ENCODE measurements at regions not wholly inside any gene's neighbourhood (a gene's known extent, or its start where the extent isn't known, plus 50 kb on each side); places are given as distances from the start of the nearest gene placed in this dataset.

DNA sequence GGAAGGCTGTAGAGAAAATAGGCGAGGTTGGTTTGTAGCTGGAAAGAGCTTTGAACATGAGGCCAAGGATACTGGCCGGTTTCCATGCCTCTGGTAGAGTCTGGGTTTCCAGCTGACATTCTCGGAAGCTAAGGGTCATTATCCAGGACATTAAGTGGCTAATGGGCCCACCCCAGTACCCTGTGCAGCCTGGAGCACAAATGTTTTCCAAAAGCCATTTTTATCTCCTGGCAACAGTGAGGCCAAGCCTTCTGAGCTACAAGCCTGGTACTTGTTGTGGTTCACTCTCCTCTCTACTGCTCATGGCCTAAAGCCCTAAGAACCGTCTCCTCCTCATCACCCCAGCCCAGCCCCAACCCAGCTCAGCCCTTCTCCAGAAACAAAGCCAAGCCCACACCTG, 122.9 kb downstream of the DMRTA2 start:
- intact Hi-C loops (cut with micrococcal nuclease) (no loop called here), dilution Hi-C loops (cut with MboI; ENCODE audit: extremely low pct_ligation_motif_present, low sequenced_read_pairs) (no loop called here)
- TF ChIP-seq MYC (IDR thresholded peaks at IDR 0.05; ENCODE audit: low read depth, low read length) (no peak), GATA2 (IDR thresholded peaks at IDR 0.05; ENCODE audit: insufficient read depth, insufficient read length, low read depth, low read length) (no peak), EZH2 (IDR thresholded peaks at IDR 0.05; ENCODE audit: borderline replicate concordance, low read depth, low read length, severe bottlenecking) (no peak), FOS (IDR thresholded peaks at IDR 0.05; ENCODE audit: borderline replicate concordance, insufficient read depth, low read length) (no peak), POLR2AphosphoS5 (IDR thresholded peaks at IDR 0.05; ENCODE audit: insufficient read depth, low read depth, low read length) (no peak), JUN (IDR thresholded peaks at IDR 0.05; ENCODE audit: borderline replicate concordance, insufficient read depth, insufficient read length, low read depth) (no peak), POLR2A (IDR thresholded peaks at IDR 0.05; ENCODE audit: low read depth, low read length) (no peak)
- TF ChIP-seq, protein P1, sequence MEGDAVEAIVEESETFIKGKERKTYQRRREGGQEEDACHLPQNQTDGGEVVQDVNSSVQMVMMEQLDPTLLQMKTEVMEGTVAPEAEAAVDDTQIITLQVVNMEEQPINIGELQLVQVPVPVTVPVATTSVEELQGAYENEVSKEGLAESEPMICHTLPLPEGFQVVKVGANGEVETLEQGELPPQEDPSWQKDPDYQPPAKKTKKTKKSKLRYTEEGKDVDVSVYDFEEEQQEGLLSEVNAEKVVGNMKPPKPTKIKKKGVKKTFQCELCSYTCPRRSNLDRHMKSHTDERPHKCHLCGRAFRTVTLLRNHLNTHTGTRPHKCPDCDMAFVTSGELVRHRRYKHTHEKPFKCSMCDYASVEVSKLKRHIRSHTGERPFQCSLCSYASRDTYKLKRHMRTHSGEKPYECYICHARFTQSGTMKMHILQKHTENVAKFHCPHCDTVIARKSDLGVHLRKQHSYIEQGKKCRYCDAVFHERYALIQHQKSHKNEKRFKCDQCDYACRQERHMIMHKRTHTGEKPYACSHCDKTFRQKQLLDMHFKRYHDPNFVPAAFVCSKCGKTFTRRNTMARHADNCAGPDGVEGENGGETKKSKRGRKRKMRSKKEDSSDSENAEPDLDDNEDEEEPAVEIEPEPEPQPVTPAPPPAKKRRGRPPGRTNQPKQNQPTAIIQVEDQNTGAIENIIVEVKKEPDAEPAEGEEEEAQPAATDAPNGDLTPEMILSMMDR (IDR thresholded peaks at IDR 0.05; ENCODE audit: extremely low read depth in 1 of 2, insufficient read depth in 1 of 2, low read depth in 1 of 2, low read length in 2 of 2), result no peak
- TF ChIP-seq, protein P2, sequence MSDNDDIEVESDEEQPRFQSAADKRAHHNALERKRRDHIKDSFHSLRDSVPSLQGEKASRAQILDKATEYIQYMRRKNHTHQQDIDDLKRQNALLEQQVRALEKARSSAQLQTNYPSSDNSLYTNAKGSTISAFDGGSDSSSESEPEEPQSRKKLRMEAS (IDR thresholded peaks at IDR 0.05; ENCODE audit: insufficient read depth, insufficient read length), result no peak
- H3K36me3 ChIP-seq (ENCODE audit: control insufficient read depth in 2 of 2, extremely low read depth in 1 of 2, insufficient read depth in 2 of 2, low read length in 2 of 2), result no peaks in the 10 kb centered on the region
- no peaks in the 10 kb centered on the region for H3K27me3 ChIP-seq (ENCODE audit: control insufficient read depth in 2 of 2, insufficient read depth in 2 of 2, low read length in 2 of 2)
- H3K4me1 ChIP-seq (ENCODE audit: control insufficient read depth, extremely low read depth, insufficient read depth, low read length), result no peaks in the 10 kb centered on the region
- no peak overlapping the region for H3K4me3 ChIP-seq (replicated peaks in 1 of 3; ENCODE audit: insufficient read depth in 1 of 3, low read depth in 1 of 3, low read length in 3 of 3)
- no peak overlapping the region for H3K4me2 ChIP-seq (ENCODE audit: insufficient read depth, low read length)
- no peaks in the 10 kb centered on the region for H3K9me1 ChIP-seq (replicated peaks; ENCODE audit: control insufficient read depth, extremely low read depth, insufficient read depth, low read length)
- ChIA-PET CTCF (no interaction called here), POLR2A (no interaction called here)
- FAIRE-seq (no peak), DNase-seq (ENCODE audit: low read depth, low spot score) (no peak)
- no peak overlapping the region for H3K9ac ChIP-seq (replicated peaks; ENCODE audit: extremely low read depth, insufficient read depth, low read length)
- H3K27ac ChIP-seq (ENCODE audit: insufficient read depth, low read depth, low read length), result no peak overlapping the region
- BruUV-seq (replicated peaks), result no TSS peak
- no peaks in the 10 kb centered on the region for H3K79me2 ChIP-seq (ENCODE audit: control insufficient read depth, insufficient read depth, low read length)
- no peak overlapping the region for H2AFZ ChIP-seq (ENCODE audit: low read depth, low read length)
- no peaks in the 10 kb centered on the region for H3K9me3 ChIP-seq (replicated peaks; ENCODE audit: control insufficient read depth, insufficient read depth, low read length)
- H4K20me1 ChIP-seq (replicated peaks; ENCODE audit: control insufficient read depth, extremely low read depth, insufficient read depth, low read length), result no peaks in the 10 kb centered on the region
